Putamen (tissue), 1 donor: ENCODE measurements at regions not wholly inside any gene's neighbourhood (a gene's known extent, or its start where the extent isn't known, plus 50 kb on each side); places are given as distances from the start of the nearest gene placed in this dataset.

Source experiments
- DNase-seq: peaks from one replicate; pipeline ENCODE4 v3.0.0-alpha.2; 2016; ENCODE audit warnings: low spot score

GRCh38 chr6:142500250-142500786 is 198.5 kb downstream of the ADGRG6 start:
- peak; percentile 56 for DNase-seq

- no peak for DNase-seq
Observed at GRCh38 chr6:142501795-142502194, 200.0 kb downstream of the ADGRG6 start.

GRCh38 chr6:142507065-142507464 is 205.3 kb downstream of the ADGRG6 start:
- no peak for DNase-seq

- no peak for DNase-seq
Observed at GRCh38 chr6:142510211-142510610, 208.4 kb downstream of the ADGRG6 start.

GRCh38 chr6:142518126-142518525 is 216.3 kb downstream of the ADGRG6 start:
- no peak for DNase-seq

GRCh38 chr6:142518761-142519160 is 217.0 kb downstream of the ADGRG6 start:
- DNase-seq = no peak

GRCh38 chr6:142521791-142522190 is 220.0 kb downstream of the ADGRG6 start:
- no peak for DNase-seq

- no peak for DNase-seq
Observed at GRCh38 chr6:142523515-142524375, 221.9 kb downstream of the ADGRG6 start.

GRCh38 chr6:142530566-142530965 is 228.8 kb downstream of the ADGRG6 start:
- no peak for DNase-seq

GRCh38 chr6:142531727-142532126 is 229.9 kb downstream of the ADGRG6 start:
- no peak for DNase-seq

GRCh38 chr6:142534076-142534475 is 232.3 kb downstream of the ADGRG6 start:
- DNase-seq = no peak

- DNase-seq = no peak
Observed at GRCh38 chr6:142534484-142534883, 232.7 kb downstream of the ADGRG6 start.

GRCh38 chr6:142537612-142538478 is 236.0 kb downstream of the ADGRG6 start:
- DNase-seq = no peak

- DNase-seq = no peak
Observed at GRCh38 chr6:142542704-142543233, 241.0 kb downstream of the ADGRG6 start.

GRCh38 chr6:142543606-142544005 is 241.8 kb downstream of the ADGRG6 start:
- DNase-seq = no peak

GRCh38 chr6:142544199-142544838 is 242.5 kb downstream of the ADGRG6 start:
- DNase-seq = no peak

GRCh38 chr6:142545147-142545546 is 243.3 kb downstream of the ADGRG6 start:
- no peak for DNase-seq

GRCh38 chr6:142548566-142548965 is 246.8 kb downstream of the ADGRG6 start:
- no peak for DNase-seq

GRCh38 chr6:142550310-142551063 is 248.7 kb downstream of the ADGRG6 start:
- no peak for DNase-seq

GRCh38 chr6:142551274-142551811 is 249.5 kb downstream of the ADGRG6 start:
- DNase-seq = no peak

- DNase-seq = no peak
Observed at GRCh38 chr6:142558786-142559185, 257.0 kb downstream of the ADGRG6 start.
